H9 (cell line): ENCODE measurements at regions not wholly inside any gene's neighbourhood (a gene's known extent, or its start where the extent isn't known, plus 50 kb on each side); places are given as distances from the start of the nearest gene placed in this dataset.

ENCODE experiments used
- DNase-seq: peaks from one replicate; pipeline ENCODE4 v3.0.0-alpha.2; 2017
- H2AFZ ChIP-seq: one replicate; pipeline ENCODE4 v1.6.1; 2013; ENCODE audit warnings: mild to moderate bottlenecking, low read length, control low read depth, moderate library complexity
- H2AK5ac ChIP-seq: 2 replicates; pipeline ENCODE4 v1.6.1; 2013; ENCODE audit warnings: low read length, control low read depth, mixed read lengths; ENCODE audit not compliant: insufficient read length
- H2BK120ac ChIP-seq: one replicate; pipeline ENCODE4 v1.6.1; 2013; ENCODE audit warnings: low read depth, mild to moderate bottlenecking, low read length, control low read depth, inconsistent platforms; ENCODE audit not compliant: poor library complexity, severe bottlenecking
- H2BK12ac ChIP-seq: 2 replicates; pipeline ENCODE4 v1.6.1; 2013; ENCODE audit warnings: low read length, control low read depth, mixed read lengths, low read depth; ENCODE audit not compliant: insufficient read length
- H2BK15ac ChIP-seq: 2 replicates; pipeline ENCODE4 v1.6.1; 2013; ENCODE audit warnings: low read depth, low read length, control low read depth
- H2BK20ac ChIP-seq: one replicate; pipeline ENCODE4 v1.6.1; 2013; ENCODE audit warnings: low read depth, mild to moderate bottlenecking, low read length, control low read depth, inconsistent platforms; ENCODE audit not compliant: poor library complexity, severe bottlenecking
- H2BK5ac ChIP-seq: 2 replicates; pipeline ENCODE4 v1.6.1; 2013; ENCODE audit warnings: low read length, control low read depth, mixed read lengths; ENCODE audit not compliant: insufficient read length
- H3K14ac ChIP-seq: 2 replicates; pipeline ENCODE4 v1.6.1; 2013; ENCODE audit warnings: low read length, control low read depth; ENCODE audit not compliant: insufficient read depth
- H3K18ac ChIP-seq: 2 replicates; pipeline ENCODE4 v1.6.1; 2013; ENCODE audit warnings: low read depth, mild to moderate bottlenecking, mixed read lengths, low read length, control low read depth; ENCODE audit not compliant: insufficient read length
- H3K23ac ChIP-seq: 2 replicates; pipeline ENCODE4 v1.6.1; 2013; ENCODE audit warnings: low read length, control low read depth, mixed read lengths, low read depth; ENCODE audit not compliant: insufficient read length
- H3K23me2 ChIP-seq: 2 replicates; pipeline ENCODE4 v1.6.1; 2013; ENCODE audit warnings: low read depth, mild to moderate bottlenecking, mixed read lengths, low read length, control low read depth; ENCODE audit not compliant: insufficient read length, poor library complexity, severe bottlenecking
- H3K27ac ChIP-seq: 2 replicates; pipeline ENCODE4 v1.5.1; 2013; ENCODE audit warnings: low read length, control low read depth, mixed read lengths, low read depth; ENCODE audit not compliant: insufficient read length
- H3K27me3 ChIP-seq: 2 replicates; pipeline ENCODE4 v1.6.1; 2013; ENCODE audit warnings: low read length, control low read depth, inconsistent platforms; ENCODE audit not compliant: insufficient read depth
- H3K4ac ChIP-seq: 2 replicates; pipeline ENCODE4 v1.6.1; 2013; ENCODE audit warnings: low read depth, mild to moderate bottlenecking, control low read depth, inconsistent platforms, low read length, moderate library complexity
- H3K4me1 ChIP-seq: 2 replicates; pipeline ENCODE4 v1.6.1; 2013; ENCODE audit warnings: low read length, control low read depth, inconsistent platforms; ENCODE audit not compliant: insufficient read depth
- H3K4me2 ChIP-seq: 2 replicates; pipeline ENCODE4 v1.6.1; 2013; ENCODE audit warnings: low read length, control low read depth, mixed read lengths; ENCODE audit not compliant: insufficient read length, insufficient read depth
- H3K56ac ChIP-seq: 2 replicates; pipeline ENCODE4 v1.6.1; 2013; ENCODE audit warnings: low read depth, mild to moderate bottlenecking, mixed read lengths, low read length, control low read depth; ENCODE audit not compliant: insufficient read length
- H3K79me1 ChIP-seq: 2 replicates; pipeline ENCODE4 v1.6.1; 2013; ENCODE audit warnings: low read depth, mild to moderate bottlenecking, moderate library complexity, low read length, control low read depth, inconsistent platforms; ENCODE audit not compliant: insufficient read depth, poor library complexity, severe bottlenecking
- H3K79me2 ChIP-seq: 2 replicates; pipeline ENCODE4 v1.6.1; 2013; ENCODE audit warnings: low read length, control low read depth, inconsistent platforms; ENCODE audit not compliant: insufficient read depth
- H3K9ac ChIP-seq: 2 replicates; pipeline ENCODE4 v1.6.1; 2013; ENCODE audit warnings: low read length, control low read depth, mixed read lengths; ENCODE audit not compliant: insufficient read length; ENCODE audit errors: extremely low read depth
- H3K9me3 ChIP-seq: one replicate; pipeline ENCODE4 v1.6.1; 2013; ENCODE audit warnings: low read depth, low read length, inconsistent platforms; ENCODE audit not compliant: control insufficient read depth
- H3T11ph ChIP-seq: one replicate; pipeline ENCODE4 v1.6.1; 2013; ENCODE audit warnings: mild to moderate bottlenecking, low read length, control low read depth, inconsistent platforms
- H4K20me1 ChIP-seq: one replicate; pipeline ENCODE4 v1.6.1; 2013; ENCODE audit not compliant: control insufficient read depth, insufficient read length, insufficient read depth
- H4K5ac ChIP-seq: 2 replicates; pipeline ENCODE4 v1.6.1; 2013; ENCODE audit warnings: low read depth, mild to moderate bottlenecking, mixed read lengths, low read length, control low read depth; ENCODE audit not compliant: insufficient read length
- H4K8ac ChIP-seq: replicated peaks from 2 replicates; pipeline ENCODE4 v1.6.1; 2013; ENCODE audit warnings: low read length, control low read depth, mixed read lengths, low read depth; ENCODE audit not compliant: insufficient read length
- H4K91ac ChIP-seq: 2 replicates; pipeline ENCODE4 v1.6.1; 2013; ENCODE audit warnings: low read depth, mild to moderate bottlenecking, moderate library complexity, mixed read lengths, low read length, control low read depth; ENCODE audit not compliant: insufficient read length
- H3K27ac Mint-ChIP-seq, 3 experiments: 2 replicates in 2 of 3; 3 replicates in 1 of 3; pipeline ENCODE4 v1.8.0; 2020 to 2021; ENCODE audit warnings: mixed read lengths in 3 of 3, mild to moderate bottlenecking in 1 of 3, moderate library complexity in 1 of 3
- H3K27me3 Mint-ChIP-seq: 2 replicates; pipeline ENCODE4 v1.8.0; 2021; ENCODE audit warnings: low read depth, mild to moderate bottlenecking, moderate library complexity, mixed read lengths
- H3K36me3 Mint-ChIP-seq, 3 experiments: 2 replicates in 2 of 3; 3 replicates in 1 of 3; pipeline ENCODE4 v1.8.0; 2020 to 2021; ENCODE audit warnings: low read depth in 3 of 3, mixed read lengths in 3 of 3; ENCODE audit not compliant: insufficient read depth in 1 of 3
- H3K4me1 Mint-ChIP-seq, 2 experiments: 2 replicates each; pipeline ENCODE4 v1.8.0; 2020; ENCODE audit warnings: mixed read lengths in 2 of 2
- H3K4me3 Mint-ChIP-seq, 2 experiments: 2 replicates in 1 of 2; 3 replicates in 1 of 2; pipeline ENCODE4 v1.8.0; 2020 to 2021; ENCODE audit warnings: mild to moderate bottlenecking in 2 of 2, mixed read lengths in 2 of 2, moderate library complexity in 1 of 2
- H3K9me3 Mint-ChIP-seq, 2 experiments: 2 replicates in 1 of 2; 3 replicates in 1 of 2; pipeline ENCODE4 v1.8.0; 2020; ENCODE audit warnings: mild to moderate bottlenecking in 2 of 2, mixed read lengths in 2 of 2, moderate library complexity in 1 of 2
- WGBS: extraction: QIAGEN DNeasy Blood & Tissue Kit; methylation state at CpG from one replicate; pipeline ENCODE4 v1.1.7; 2013; ENCODE audit warnings: missing lambda C conversion rate, low lambda C conversion rate, mixed read lengths; ENCODE audit not compliant: insufficient read length; ENCODE audit errors: extremely low coverage; 5-methylcytosine and 5-hydroxymethylcytosine counted together
- TF ChIP-seq, protein P1 (sequence below): fragments of 200-600 bp; sonication (generic); conservative IDR thresholded peaks from 3 replicates; pipeline ENCODE4 v1.8.0; 2021; ENCODE audit warnings: antibody characterized with exemption, mild to moderate bottlenecking

- Histone ChIP-seq H2BK20ac (no peak overlapping the region), H3K23ac (no peak overlapping the region), H3K23me2 (peaks cover 6% of the 10 kb centered on the region), H2AK5ac (no peak overlapping the region), H2BK120ac (no peak overlapping the region), H3K9me3 (no peaks in the 10 kb centered on the region), H3K4ac (no peak overlapping the region), H3K9ac (no peak overlapping the region), H4K20me1 (peaks cover 2% of the 10 kb centered on the region), H3K79me1 (no peaks in the 10 kb centered on the region), H3K27me3 (peaks cover 63% of the 10 kb centered on the region), H4K91ac (no peak overlapping the region), H4K8ac (no peak overlapping the region), H3K27ac (no peak overlapping the region), H3K4me2 (no peak overlapping the region), H4K5ac (no peak overlapping the region), H3K56ac (no peak overlapping the region), H3K4me1 (no peaks in the 10 kb centered on the region; the same call in 1 of the 2 replicates), H2BK12ac (no peak overlapping the region), H2AFZ (no peak overlapping the region), H3K79me2 (no peaks in the 10 kb centered on the region), H3K18ac (no peak overlapping the region), H3T11ph (no peak overlapping the region), H3K14ac (no peak overlapping the region), H2BK5ac (no peak overlapping the region), H2BK15ac (no peak overlapping the region)
- H3K27me3 Mint-ChIP-seq, result peaks cover 99% of the 10 kb centered on the region
- no peak overlapping the region for H3K27ac Mint-ChIP-seq
- H3K36me3 Mint-ChIP-seq, result no peaks in the 10 kb centered on the region
- H3K9me3 Mint-ChIP-seq, result peaks cover 5 to 7% of the 10 kb centered on the region in 2 experiments; a peak in 2 of 5 replicates
- TF ChIP-seq, protein P1, sequence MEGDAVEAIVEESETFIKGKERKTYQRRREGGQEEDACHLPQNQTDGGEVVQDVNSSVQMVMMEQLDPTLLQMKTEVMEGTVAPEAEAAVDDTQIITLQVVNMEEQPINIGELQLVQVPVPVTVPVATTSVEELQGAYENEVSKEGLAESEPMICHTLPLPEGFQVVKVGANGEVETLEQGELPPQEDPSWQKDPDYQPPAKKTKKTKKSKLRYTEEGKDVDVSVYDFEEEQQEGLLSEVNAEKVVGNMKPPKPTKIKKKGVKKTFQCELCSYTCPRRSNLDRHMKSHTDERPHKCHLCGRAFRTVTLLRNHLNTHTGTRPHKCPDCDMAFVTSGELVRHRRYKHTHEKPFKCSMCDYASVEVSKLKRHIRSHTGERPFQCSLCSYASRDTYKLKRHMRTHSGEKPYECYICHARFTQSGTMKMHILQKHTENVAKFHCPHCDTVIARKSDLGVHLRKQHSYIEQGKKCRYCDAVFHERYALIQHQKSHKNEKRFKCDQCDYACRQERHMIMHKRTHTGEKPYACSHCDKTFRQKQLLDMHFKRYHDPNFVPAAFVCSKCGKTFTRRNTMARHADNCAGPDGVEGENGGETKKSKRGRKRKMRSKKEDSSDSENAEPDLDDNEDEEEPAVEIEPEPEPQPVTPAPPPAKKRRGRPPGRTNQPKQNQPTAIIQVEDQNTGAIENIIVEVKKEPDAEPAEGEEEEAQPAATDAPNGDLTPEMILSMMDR, result no peak
- DNase-seq, result no peak
- H3K4me3 Mint-ChIP-seq, result no peak overlapping the region
- H3K4me1 Mint-ChIP-seq, result peaks cover 17 to 29% of the 10 kb centered on the region in 2 experiments
- WGBS, result no CpG with 5 or more reads among the region's 2 CpGs
Measured at GRCh38 chr5:77853353-77853907, 77.3 kb upstream of the TBCA start.
